ENCODE measurements at regions not wholly inside any gene's neighbourhood (a gene's known extent, or its start where the extent isn't known, plus 50 kb on each side); places are given as distances from the start of the nearest gene placed in this dataset.

- H3K9me3 ChIP-seq (ENCODE audit: control insufficient read depth in 1 of 2, insufficient read depth in 1 of 2, low read depth in 1 of 2, low read length in 2 of 2) = no peaks in the 10 kb centered on the region
- H3K27me3 ChIP-seq (ENCODE audit: insufficient read depth, low read length) = no peaks in the 10 kb centered on the region
- RAD21 ChIA-PET (ENCODE audit: low non-redundant PET in 1 of 2, low total read pairs in 2 of 2, uncharacterized antibody in 2 of 2, unreplicated experiment in 2 of 2) = no interaction called here
- no peak overlapping the region for H2AFZ ChIP-seq (ENCODE audit: low read depth, low read length, poor library complexity, severe bottlenecking)
- intact Hi-C loops (cut with micrococcal nuclease) = no loop called here
- H3K4me2 ChIP-seq (ENCODE audit: low read length) = no peak overlapping the region
- H3K36me3 ChIP-seq (ENCODE audit: control insufficient read depth in 1 of 2, insufficient read depth in 2 of 2, low read length in 2 of 2) = no peaks in the 10 kb centered on the region
- no peak overlapping the region for H3K9ac ChIP-seq (ENCODE audit: low read length)
- POLR2A ChIA-PET = no interaction called here
- CTCF ChIA-PET = no interaction called here
- H3K79me2 ChIP-seq (ENCODE audit: insufficient read depth, low read length) = no peaks in the 10 kb centered on the region
- DNase-seq (ENCODE audit: low read depth, low spot score) = no peak
- peaks cover 19 to 30% of the 10 kb centered on the region in 2 experiments; a peak in 3 of 4 replicates for H3K4me1 ChIP-seq (ENCODE audit: control insufficient read depth in 1 of 2, insufficient read depth in 2 of 2, low read length in 2 of 2)
- no peaks in the 10 kb centered on the region for H3K9me2 ChIP-seq (ENCODE audit: insufficient read depth)
- H4K20me1 ChIP-seq (ENCODE audit: insufficient read depth) = no peaks in the 10 kb centered on the region
- no TSS peak for BruUV-seq (replicated peaks)
- no peak overlapping the region for H3K4me3 ChIP-seq (replicated peaks in 1 of 2; ENCODE audit: low read depth in 1 of 2, low read length in 2 of 2)
- TF ChIP-seq FOSL1 (IDR thresholded peaks at IDR 0.05; ENCODE audit: low read depth) (no peak), YY1 (IDR thresholded peaks at IDR 0.05; ENCODE audit: extremely low read depth, insufficient replicate concordance, low read depth, low read length) (no peak), ZFX (IDR thresholded peaks at IDR 0.05) (no peak), ELF1 (IDR thresholded peaks at IDR 0.05; ENCODE audit: borderline replicate concordance, low read depth) (no peak), POLR2AphosphoS5 (IDR thresholded peaks at IDR 0.05; ENCODE audit: low read depth, low read length) (no peak), SIN3A (IDR thresholded peaks at IDR 0.05; ENCODE audit: low read depth) (no peak)
- TF ChIP-seq, protein P1, sequence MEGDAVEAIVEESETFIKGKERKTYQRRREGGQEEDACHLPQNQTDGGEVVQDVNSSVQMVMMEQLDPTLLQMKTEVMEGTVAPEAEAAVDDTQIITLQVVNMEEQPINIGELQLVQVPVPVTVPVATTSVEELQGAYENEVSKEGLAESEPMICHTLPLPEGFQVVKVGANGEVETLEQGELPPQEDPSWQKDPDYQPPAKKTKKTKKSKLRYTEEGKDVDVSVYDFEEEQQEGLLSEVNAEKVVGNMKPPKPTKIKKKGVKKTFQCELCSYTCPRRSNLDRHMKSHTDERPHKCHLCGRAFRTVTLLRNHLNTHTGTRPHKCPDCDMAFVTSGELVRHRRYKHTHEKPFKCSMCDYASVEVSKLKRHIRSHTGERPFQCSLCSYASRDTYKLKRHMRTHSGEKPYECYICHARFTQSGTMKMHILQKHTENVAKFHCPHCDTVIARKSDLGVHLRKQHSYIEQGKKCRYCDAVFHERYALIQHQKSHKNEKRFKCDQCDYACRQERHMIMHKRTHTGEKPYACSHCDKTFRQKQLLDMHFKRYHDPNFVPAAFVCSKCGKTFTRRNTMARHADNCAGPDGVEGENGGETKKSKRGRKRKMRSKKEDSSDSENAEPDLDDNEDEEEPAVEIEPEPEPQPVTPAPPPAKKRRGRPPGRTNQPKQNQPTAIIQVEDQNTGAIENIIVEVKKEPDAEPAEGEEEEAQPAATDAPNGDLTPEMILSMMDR (IDR thresholded peaks at IDR 0.05 in 2 of 3, conservative IDR thresholded peaks at IDR 0.05 in 1 of 3; ENCODE audit: borderline replicate concordance in 1 of 3, insufficient read depth in 1 of 3, low read depth in 2 of 3, low read length in 2 of 3) = no peak
- TF ChIP-seq, protein P2, sequence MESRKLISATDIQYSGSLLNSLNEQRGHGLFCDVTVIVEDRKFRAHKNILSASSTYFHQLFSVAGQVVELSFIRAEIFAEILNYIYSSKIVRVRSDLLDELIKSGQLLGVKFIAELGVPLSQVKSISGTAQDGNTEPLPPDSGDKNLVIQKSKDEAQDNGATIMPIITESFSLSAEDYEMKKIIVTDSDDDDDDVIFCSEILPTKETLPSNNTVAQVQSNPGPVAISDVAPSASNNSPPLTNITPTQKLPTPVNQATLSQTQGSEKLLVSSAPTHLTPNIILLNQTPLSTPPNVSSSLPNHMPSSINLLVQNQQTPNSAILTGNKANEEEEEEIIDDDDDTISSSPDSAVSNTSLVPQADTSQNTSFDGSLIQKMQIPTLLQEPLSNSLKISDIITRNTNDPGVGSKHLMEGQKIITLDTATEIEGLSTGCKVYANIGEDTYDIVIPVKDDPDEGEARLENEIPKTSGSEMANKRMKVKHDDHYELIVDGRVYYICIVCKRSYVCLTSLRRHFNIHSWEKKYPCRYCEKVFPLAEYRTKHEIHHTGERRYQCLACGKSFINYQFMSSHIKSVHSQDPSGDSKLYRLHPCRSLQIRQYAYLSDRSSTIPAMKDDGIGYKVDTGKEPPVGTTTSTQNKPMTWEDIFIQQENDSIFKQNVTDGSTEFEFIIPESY (IDR thresholded peaks at IDR 0.05; ENCODE audit: extremely low read depth, insufficient replicate concordance, low read length) = no peak
- TF ChIP-seq, protein P3, sequence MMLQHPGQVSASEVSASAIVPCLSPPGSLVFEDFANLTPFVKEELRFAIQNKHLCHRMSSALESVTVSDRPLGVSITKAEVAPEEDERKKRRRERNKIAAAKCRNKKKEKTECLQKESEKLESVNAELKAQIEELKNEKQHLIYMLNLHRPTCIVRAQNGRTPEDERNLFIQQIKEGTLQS (IDR thresholded peaks at IDR 0.05) = no peak
- no peak overlapping the region for H3K27ac ChIP-seq (ENCODE audit: low read depth, low read length)
- ATAC-seq = no peak
Measured at GRCh38 chr1:54461731-54462596, 55.8 kb upstream of the SSBP3 start.
